ENCODE measurements at regions not wholly inside any gene's neighbourhood (a gene's known extent, or its start where the extent isn't known, plus 50 kb on each side); places are given as distances from the start of the nearest gene placed in this dataset.
"Not testable (repeated sequence)": the region's sequence is repeated elsewhere in the genome, so short reads cannot be mapped to it uniquely, and the experiment has no call there.

DNA sequence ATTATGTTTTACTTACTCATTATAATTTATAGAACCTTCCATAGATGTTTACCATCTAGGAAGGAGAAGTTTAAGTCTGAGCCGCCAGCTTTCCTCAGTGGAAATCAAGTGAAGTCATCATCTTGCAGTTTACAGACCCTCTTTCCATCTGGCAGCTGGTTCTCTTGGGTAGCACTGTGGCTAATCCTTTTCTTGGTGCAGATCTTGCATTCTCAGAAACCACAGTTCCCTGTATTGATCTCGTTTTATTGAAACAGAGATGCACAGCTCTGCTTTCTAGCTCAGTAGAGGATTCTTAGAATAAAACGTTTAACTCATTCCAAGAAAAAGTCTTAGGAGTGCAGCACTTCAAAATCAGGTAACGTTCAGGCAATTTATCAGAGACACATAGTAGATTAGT, 1154.7 kb downstream of the FOXD4L5 start:
- H3K36me3 ChIP-seq (ENCODE audit: control insufficient read depth in 4 of 4, insufficient read depth in 4 of 4, low read length in 3 of 4); H3K4me3 ChIP-seq (ENCODE audit: control insufficient read depth in 1 of 7, extremely low read depth in 1 of 7, insufficient read depth in 4 of 7, low read depth in 2 of 7, low read length in 6 of 7); H3K27me3 ChIP-seq (replicated peaks in 2 of 5; ENCODE audit: control insufficient read depth in 4 of 5, insufficient read depth in 5 of 5, low read length in 4 of 5); H3K9me3 ChIP-seq (ENCODE audit: control extremely low read depth in 1 of 5, control insufficient read depth in 4 of 5, insufficient read depth in 2 of 5, low read depth in 1 of 5, low read length in 4 of 5); DNase-seq; POLR2A ChIA-PET; H3K4me1 ChIP-seq (ENCODE audit: control extremely low read depth in 1 of 4, control insufficient read depth in 4 of 4, insufficient read depth in 4 of 4, low read length in 3 of 4); H3K27ac ChIP-seq (ENCODE audit: insufficient read depth in 1 of 2, low read depth in 1 of 2, low read length in 2 of 2, poor library complexity in 1 of 2, severe bottlenecking in 2 of 2); CTCF ChIA-PET: not testable (repeated sequence)
- WGBS (ENCODE audit: insufficient coverage) = 71% methylated on average over 1 of the region's 4 CpGs

DNA sequence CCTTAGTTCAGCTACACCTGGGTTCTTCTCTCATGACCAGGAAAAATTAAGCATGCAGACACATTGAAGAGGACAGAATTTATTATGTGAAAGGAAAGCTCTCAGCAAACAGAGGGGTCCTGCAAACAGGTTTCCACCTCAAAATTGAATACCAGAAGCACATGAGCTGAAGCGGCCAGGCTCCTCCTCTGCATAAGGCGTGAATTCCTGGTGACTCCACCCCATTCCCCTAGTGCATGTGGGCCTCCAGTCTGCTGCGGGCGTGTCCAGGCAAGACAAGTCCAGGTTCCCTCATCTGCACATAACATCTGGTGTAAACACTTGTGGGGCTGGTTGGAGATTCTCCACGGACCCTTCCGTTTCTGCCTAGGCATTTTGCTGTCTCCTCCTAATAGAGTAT, 1156.4 kb downstream of the FOXD4L5 start:
- no peak for DNase-seq
- H3K9me3 ChIP-seq (ENCODE audit: control extremely low read depth in 1 of 5, control insufficient read depth in 4 of 5, insufficient read depth in 2 of 5, low read depth in 1 of 5, low read length in 4 of 5) = no peaks in the 10 kb centered on the region
- WGBS (ENCODE audit: insufficient coverage) = 70% methylated on average over 4 of the region's 6 CpGs
- no peak overlapping the region for H3K4me3 ChIP-seq (ENCODE audit: control insufficient read depth in 1 of 7, extremely low read depth in 1 of 7, insufficient read depth in 4 of 7, low read depth in 2 of 7, low read length in 6 of 7)
- ChIA-PET POLR2A (no interaction called here), CTCF (no interaction called here)
- H3K27ac ChIP-seq (ENCODE audit: insufficient read depth in 1 of 2, low read depth in 1 of 2, low read length in 2 of 2, poor library complexity in 1 of 2, severe bottlenecking in 2 of 2) = no peak overlapping the region
- H3K36me3 ChIP-seq (ENCODE audit: control insufficient read depth in 4 of 4, insufficient read depth in 4 of 4, low read length in 3 of 4) = no peaks in the 10 kb centered on the region
- H3K4me1 ChIP-seq (ENCODE audit: control extremely low read depth in 1 of 4, control insufficient read depth in 4 of 4, insufficient read depth in 4 of 4, low read length in 3 of 4) = no peaks in the 10 kb centered on the region
- no peaks in the 10 kb centered on the region for H3K27me3 ChIP-seq (replicated peaks in 2 of 5; ENCODE audit: control insufficient read depth in 4 of 5, insufficient read depth in 5 of 5, low read length in 4 of 5)

DNA sequence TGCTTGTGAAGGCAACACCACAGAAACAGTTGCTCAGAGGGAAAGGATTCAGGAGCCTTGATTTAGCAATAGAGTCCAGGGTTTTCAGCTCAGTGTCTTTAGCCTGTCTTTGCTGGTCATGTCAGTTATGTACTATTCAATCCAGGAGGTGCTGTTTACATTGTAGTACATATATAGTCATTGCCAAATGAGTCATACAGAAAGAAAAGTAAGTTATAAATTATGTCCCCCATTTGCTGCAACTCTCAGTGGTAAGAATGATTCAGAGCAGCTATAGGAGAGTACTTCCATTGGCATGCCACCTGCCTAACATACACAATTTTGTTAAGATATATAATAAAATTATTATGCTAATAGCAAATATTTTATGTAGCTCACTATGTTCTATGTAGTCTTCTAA, 1163.4 kb downstream of the FOXD4L5 start:
- H3K36me3 ChIP-seq (ENCODE audit: control insufficient read depth in 4 of 4, insufficient read depth in 4 of 4, low read length in 3 of 4); H3K9me3 ChIP-seq (ENCODE audit: control extremely low read depth in 1 of 5, control insufficient read depth in 4 of 5, insufficient read depth in 2 of 5, low read depth in 1 of 5, low read length in 4 of 5); H3K4me3 ChIP-seq (ENCODE audit: control insufficient read depth in 1 of 7, extremely low read depth in 1 of 7, insufficient read depth in 4 of 7, low read depth in 2 of 7, low read length in 6 of 7); H3K27ac ChIP-seq (ENCODE audit: insufficient read depth in 1 of 2, low read depth in 1 of 2, low read length in 2 of 2, poor library complexity in 1 of 2, severe bottlenecking in 2 of 2); CTCF ChIA-PET; DNase-seq; POLR2A ChIA-PET; H3K4me1 ChIP-seq (ENCODE audit: control extremely low read depth in 1 of 4, control insufficient read depth in 4 of 4, insufficient read depth in 4 of 4, low read length in 3 of 4); H3K27me3 ChIP-seq (replicated peaks in 2 of 5; ENCODE audit: control insufficient read depth in 4 of 5, insufficient read depth in 5 of 5, low read length in 4 of 5): not testable (repeated sequence)

DNA sequence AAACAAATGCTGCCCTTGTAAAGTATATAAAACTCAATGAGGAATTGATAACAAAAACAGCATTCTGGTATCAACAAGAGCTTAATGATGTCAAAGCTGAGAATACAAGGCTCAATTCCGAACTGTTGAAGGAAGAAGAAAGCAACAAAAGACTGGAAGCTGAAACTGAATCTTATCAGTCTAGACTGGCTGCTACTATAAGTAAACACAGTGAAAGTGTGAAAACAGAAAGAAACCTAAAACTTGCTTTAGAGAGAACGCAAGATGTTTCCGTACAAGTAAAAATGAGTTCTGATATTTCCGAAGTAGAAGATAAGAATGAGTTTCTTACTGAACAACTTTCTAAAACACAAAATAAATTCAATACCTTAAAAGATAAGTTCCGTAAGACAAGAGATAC, 1167.7 kb downstream of the FOXD4L5 start:
- POLR2A ChIA-PET; H3K4me1 ChIP-seq (ENCODE audit: control extremely low read depth in 1 of 4, control insufficient read depth in 4 of 4, insufficient read depth in 4 of 4, low read length in 3 of 4); H3K9me3 ChIP-seq (ENCODE audit: control extremely low read depth in 1 of 5, control insufficient read depth in 4 of 5, insufficient read depth in 2 of 5, low read depth in 1 of 5, low read length in 4 of 5); H3K4me3 ChIP-seq (ENCODE audit: control insufficient read depth in 1 of 7, extremely low read depth in 1 of 7, insufficient read depth in 4 of 7, low read depth in 2 of 7, low read length in 6 of 7); H3K27me3 ChIP-seq (replicated peaks in 2 of 5; ENCODE audit: control insufficient read depth in 4 of 5, insufficient read depth in 5 of 5, low read length in 4 of 5); CTCF ChIA-PET; H3K27ac ChIP-seq (ENCODE audit: insufficient read depth in 1 of 2, low read depth in 1 of 2, low read length in 2 of 2, poor library complexity in 1 of 2, severe bottlenecking in 2 of 2); DNase-seq; H3K36me3 ChIP-seq (ENCODE audit: control insufficient read depth in 4 of 4, insufficient read depth in 4 of 4, low read length in 3 of 4): not testable (repeated sequence)
- WGBS (ENCODE audit: insufficient coverage) = 100% methylated on average over 1 of the region's 5 CpGs

DNA sequence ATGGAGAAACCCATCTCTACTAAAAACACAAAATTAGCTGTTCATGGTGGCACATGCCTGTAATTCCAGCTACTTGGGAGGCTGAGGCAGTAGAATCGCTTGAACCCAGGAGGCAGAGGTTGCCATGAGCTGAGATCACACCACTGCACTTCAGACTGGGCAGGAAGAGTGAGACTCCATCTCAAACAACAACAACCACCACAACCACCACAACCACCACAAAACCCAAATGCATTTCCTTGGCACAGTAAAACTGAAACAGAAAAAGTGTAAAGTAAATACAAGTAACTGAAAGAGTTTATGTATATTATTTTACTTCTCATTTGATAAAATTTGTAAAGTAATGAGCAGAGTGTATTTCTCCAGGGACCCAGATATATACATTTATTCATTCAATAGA, 1177.1 kb downstream of the FOXD4L5 start:
- H3K4me3 ChIP-seq (ENCODE audit: control insufficient read depth in 1 of 7, extremely low read depth in 1 of 7, insufficient read depth in 4 of 7, low read depth in 2 of 7, low read length in 6 of 7); POLR2A ChIA-PET; CTCF ChIA-PET; H3K36me3 ChIP-seq (ENCODE audit: control insufficient read depth in 4 of 4, insufficient read depth in 4 of 4, low read length in 3 of 4); H3K27me3 ChIP-seq (replicated peaks in 2 of 5; ENCODE audit: control insufficient read depth in 4 of 5, insufficient read depth in 5 of 5, low read length in 4 of 5); H3K27ac ChIP-seq (ENCODE audit: insufficient read depth in 1 of 2, low read depth in 1 of 2, low read length in 2 of 2, poor library complexity in 1 of 2, severe bottlenecking in 2 of 2); DNase-seq; H3K9me3 ChIP-seq (ENCODE audit: control extremely low read depth in 1 of 5, control insufficient read depth in 4 of 5, insufficient read depth in 2 of 5, low read depth in 1 of 5, low read length in 4 of 5); H3K4me1 ChIP-seq (ENCODE audit: control extremely low read depth in 1 of 4, control insufficient read depth in 4 of 4, insufficient read depth in 4 of 4, low read length in 3 of 4): not testable (repeated sequence)
- 82% methylated on average over 1 of the region's 1 CpG for WGBS (ENCODE audit: insufficient coverage)

DNA sequence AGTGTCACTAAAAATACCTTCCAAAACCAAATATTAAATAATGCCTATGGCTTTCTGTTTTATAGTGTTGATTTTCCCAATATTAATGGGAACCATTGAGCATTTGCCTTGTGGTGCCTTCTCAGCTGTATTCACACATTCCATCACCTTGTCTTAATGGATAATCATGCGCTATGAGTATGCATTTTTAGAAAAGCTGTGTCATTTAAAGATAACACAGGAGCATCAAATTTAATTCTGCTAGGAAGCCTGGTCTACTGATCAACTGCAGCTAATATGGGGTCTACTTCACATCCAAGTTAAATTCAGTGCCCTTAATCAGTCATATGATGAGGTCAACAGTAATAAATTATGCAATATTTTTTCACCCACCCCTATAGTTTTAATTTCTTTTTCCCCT, 1177.8 kb downstream of the FOXD4L5 start:
- H3K4me1 ChIP-seq (ENCODE audit: control extremely low read depth in 1 of 4, control insufficient read depth in 4 of 4, insufficient read depth in 4 of 4, low read length in 3 of 4); H3K36me3 ChIP-seq (ENCODE audit: control insufficient read depth in 4 of 4, insufficient read depth in 4 of 4, low read length in 3 of 4); H3K4me3 ChIP-seq (ENCODE audit: control insufficient read depth in 1 of 7, extremely low read depth in 1 of 7, insufficient read depth in 4 of 7, low read depth in 2 of 7, low read length in 6 of 7); H3K27ac ChIP-seq (ENCODE audit: insufficient read depth in 1 of 2, low read depth in 1 of 2, low read length in 2 of 2, poor library complexity in 1 of 2, severe bottlenecking in 2 of 2); DNase-seq; H3K9me3 ChIP-seq (ENCODE audit: control extremely low read depth in 1 of 5, control insufficient read depth in 4 of 5, insufficient read depth in 2 of 5, low read depth in 1 of 5, low read length in 4 of 5); POLR2A ChIA-PET; H3K27me3 ChIP-seq (replicated peaks in 2 of 5; ENCODE audit: control insufficient read depth in 4 of 5, insufficient read depth in 5 of 5, low read length in 4 of 5); CTCF ChIA-PET: not testable (repeated sequence)
- 83% methylated on average over 1 of the region's 1 CpG for WGBS (ENCODE audit: insufficient coverage)

DNA sequence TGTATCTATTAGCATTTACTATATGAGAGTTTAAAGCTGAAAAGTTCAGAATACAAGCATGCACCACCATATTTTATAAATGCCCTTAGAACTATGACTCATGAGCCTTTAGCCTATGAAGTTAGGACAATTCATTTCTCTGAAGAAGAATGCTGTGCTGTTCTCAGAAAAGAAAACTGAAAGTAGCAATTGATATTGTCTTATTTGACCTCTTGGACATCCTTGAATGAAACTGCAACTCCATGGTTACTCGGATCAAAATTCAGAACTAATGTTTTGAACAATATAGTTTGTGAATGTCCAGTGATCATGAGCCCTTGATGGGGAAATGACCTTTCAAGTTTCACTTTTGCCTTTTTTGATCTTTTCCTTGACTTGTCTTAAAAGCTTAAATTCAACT, 1179.8 kb downstream of the FOXD4L5 start:
- 100% methylated on average over 1 of the region's 1 CpG for WGBS (ENCODE audit: insufficient coverage)

DNA sequence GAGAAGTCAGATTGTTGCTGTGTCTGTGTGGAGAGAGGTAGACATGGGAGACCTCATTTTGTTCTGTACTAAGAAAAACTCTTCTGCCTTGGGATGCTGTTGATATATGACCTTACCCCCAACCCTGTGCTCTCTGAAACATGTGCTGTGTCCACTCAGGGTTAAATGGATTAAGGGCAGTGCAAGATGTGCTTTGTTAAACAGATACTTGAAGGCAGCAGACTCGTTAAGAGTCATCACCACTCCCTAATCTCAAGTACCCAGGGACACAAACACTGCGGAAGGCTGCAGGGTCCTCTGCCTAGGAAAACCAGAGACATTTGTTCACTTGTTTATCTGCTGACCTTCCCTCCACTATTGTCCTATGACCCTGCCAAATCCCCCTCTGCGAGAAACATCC, 1183.5 kb downstream of the FOXD4L5 start:
- WGBS (ENCODE audit: insufficient coverage) = 100% methylated on average over 1 of the region's 3 CpGs
- DNase-seq; H3K4me1 ChIP-seq (ENCODE audit: control extremely low read depth in 1 of 4, control insufficient read depth in 4 of 4, insufficient read depth in 4 of 4, low read length in 3 of 4); H3K9me3 ChIP-seq (ENCODE audit: control extremely low read depth in 1 of 5, control insufficient read depth in 4 of 5, insufficient read depth in 2 of 5, low read depth in 1 of 5, low read length in 4 of 5); POLR2A ChIA-PET; H3K4me3 ChIP-seq (ENCODE audit: control insufficient read depth in 1 of 7, extremely low read depth in 1 of 7, insufficient read depth in 4 of 7, low read depth in 2 of 7, low read length in 6 of 7); CTCF ChIA-PET; H3K27me3 ChIP-seq (replicated peaks in 2 of 5; ENCODE audit: control insufficient read depth in 4 of 5, insufficient read depth in 5 of 5, low read length in 4 of 5); H3K27ac ChIP-seq (ENCODE audit: insufficient read depth in 1 of 2, low read depth in 1 of 2, low read length in 2 of 2, poor library complexity in 1 of 2, severe bottlenecking in 2 of 2); H3K36me3 ChIP-seq (ENCODE audit: control insufficient read depth in 4 of 4, insufficient read depth in 4 of 4, low read length in 3 of 4): not testable (repeated sequence)

More for the DNA sequence above, 1179.8 kb downstream of the FOXD4L5 start:
- H3K9me3 ChIP-seq (ENCODE audit: control extremely low read depth in 1 of 5, control insufficient read depth in 4 of 5, insufficient read depth in 2 of 5, low read depth in 1 of 5, low read length in 4 of 5); H3K36me3 ChIP-seq (ENCODE audit: control insufficient read depth in 4 of 4, insufficient read depth in 4 of 4, low read length in 3 of 4); H3K4me1 ChIP-seq (ENCODE audit: control extremely low read depth in 1 of 4, control insufficient read depth in 4 of 4, insufficient read depth in 4 of 4, low read length in 3 of 4); POLR2A ChIA-PET; H3K27me3 ChIP-seq (replicated peaks in 2 of 5; ENCODE audit: control insufficient read depth in 4 of 5, insufficient read depth in 5 of 5, low read length in 4 of 5); CTCF ChIA-PET; H3K4me3 ChIP-seq (ENCODE audit: control insufficient read depth in 1 of 7, extremely low read depth in 1 of 7, insufficient read depth in 4 of 7, low read depth in 2 of 7, low read length in 6 of 7); H3K27ac ChIP-seq (ENCODE audit: insufficient read depth in 1 of 2, low read depth in 1 of 2, low read length in 2 of 2, poor library complexity in 1 of 2, severe bottlenecking in 2 of 2); DNase-seq: not testable (repeated sequence)
